ENCODE measurements at regions not wholly inside any gene's neighbourhood (a gene's known extent, or its start where the extent isn't known, plus 50 kb on each side); places are given as distances from the start of the nearest gene placed in this dataset.

GRCh38 chr9:86639287-86639686 lies 285.1 kb upstream of the TUT7 start:
- H3K9me3 ChIP-seq (ENCODE audit: low read length) = no peaks in the 10 kb centered on the region
- H3K4me1 ChIP-seq (ENCODE audit: insufficient read depth, low read length) = peaks cover 6% of the 10 kb centered on the region
- H3K4me3 ChIP-seq (ENCODE audit: low read length) = no peak overlapping the region
- no peaks in the 10 kb centered on the region for H3K36me3 ChIP-seq (ENCODE audit: insufficient read depth, low read length)
- no peaks in the 10 kb centered on the region for H3K27me3 ChIP-seq (ENCODE audit: insufficient read depth, low read length)
- H2AFZ ChIP-seq (ENCODE audit: low read depth, low read length) = no peak overlapping the region

- no peak overlapping the region for H3K4me3 ChIP-seq (ENCODE audit: low read length)
- H3K36me3 ChIP-seq (ENCODE audit: insufficient read depth, low read length) = no peaks in the 10 kb centered on the region
- H3K4me1 ChIP-seq (ENCODE audit: insufficient read depth, low read length) = peaks cover 6% of the 10 kb centered on the region
- no peaks in the 10 kb centered on the region for H3K27me3 ChIP-seq (ENCODE audit: insufficient read depth, low read length)
- no peaks in the 10 kb centered on the region for H3K9me3 ChIP-seq (ENCODE audit: low read length)
- no peak overlapping the region for H2AFZ ChIP-seq (ENCODE audit: low read depth, low read length)
Observed at GRCh38 chr9:86638109-86638508, 283.9 kb upstream of the TUT7 start.

GRCh38 chr9:86637515-86637914 lies 283.3 kb upstream of the TUT7 start:
- no peaks in the 10 kb centered on the region for H3K27me3 ChIP-seq (ENCODE audit: insufficient read depth, low read length)
- no peaks in the 10 kb centered on the region for H3K36me3 ChIP-seq (ENCODE audit: insufficient read depth, low read length)
- no peak overlapping the region for H2AFZ ChIP-seq (ENCODE audit: low read depth, low read length)

GRCh38 chr9:86636519-86636918 lies 282.3 kb upstream of the TUT7 start:
- no peak overlapping the region for H2AFZ ChIP-seq (ENCODE audit: low read depth, low read length)
- peaks cover 6% of the 10 kb centered on the region for H3K4me1 ChIP-seq (ENCODE audit: insufficient read depth, low read length)
- H3K27me3 ChIP-seq (ENCODE audit: insufficient read depth, low read length) = no peaks in the 10 kb centered on the region
- no peaks in the 10 kb centered on the region for H3K36me3 ChIP-seq (ENCODE audit: insufficient read depth, low read length)
- no peak overlapping the region for H3K4me3 ChIP-seq (ENCODE audit: low read length)
- no peaks in the 10 kb centered on the region for H3K9me3 ChIP-seq (ENCODE audit: low read length)

More at GRCh38 chr9:86637515-86637914, 283.3 kb upstream of the TUT7 start:
- peaks cover 6% of the 10 kb centered on the region for H3K4me1 ChIP-seq (ENCODE audit: insufficient read depth, low read length)
- no peaks in the 10 kb centered on the region for H3K9me3 ChIP-seq (ENCODE audit: low read length)
- no peak overlapping the region for H3K4me3 ChIP-seq (ENCODE audit: low read length)

GRCh38 chr9:86636038-86636437 lies 281.8 kb upstream of the TUT7 start:
- peaks cover 6% of the 10 kb centered on the region for H3K4me1 ChIP-seq (ENCODE audit: insufficient read depth, low read length)
- H2AFZ ChIP-seq (ENCODE audit: low read depth, low read length) = no peak overlapping the region
- no peaks in the 10 kb centered on the region for H3K9me3 ChIP-seq (ENCODE audit: low read length)
- H3K4me3 ChIP-seq (ENCODE audit: low read length) = no peak overlapping the region
- H3K27me3 ChIP-seq (ENCODE audit: insufficient read depth, low read length) = no peaks in the 10 kb centered on the region
- no peaks in the 10 kb centered on the region for H3K36me3 ChIP-seq (ENCODE audit: insufficient read depth, low read length)

GRCh38 chr9:86634501-86634900 lies 280.3 kb upstream of the TUT7 start:
- Histone ChIP-seq H3K36me3 (ENCODE audit: insufficient read depth, low read length) (no peaks in the 10 kb centered on the region), H3K4me1 (ENCODE audit: insufficient read depth, low read length) (peaks cover 6% of the 10 kb centered on the region), H3K27me3 (ENCODE audit: insufficient read depth, low read length) (no peaks in the 10 kb centered on the region), H3K4me3 (ENCODE audit: low read length) (no peak overlapping the region), H2AFZ (ENCODE audit: low read depth, low read length) (no peak overlapping the region), H3K9me3 (ENCODE audit: low read length) (no peaks in the 10 kb centered on the region)

- H2AFZ ChIP-seq (ENCODE audit: low read depth, low read length) = no peak overlapping the region
- H3K36me3 ChIP-seq (ENCODE audit: insufficient read depth, low read length) = no peaks in the 10 kb centered on the region
- H3K4me1 ChIP-seq (ENCODE audit: insufficient read depth, low read length) = peaks cover 6% of the 10 kb centered on the region
- no peaks in the 10 kb centered on the region for H3K27me3 ChIP-seq (ENCODE audit: insufficient read depth, low read length)
- H3K9me3 ChIP-seq (ENCODE audit: low read length) = no peaks in the 10 kb centered on the region
- no peak overlapping the region for H3K4me3 ChIP-seq (ENCODE audit: low read length)
Observed at GRCh38 chr9:86633945-86634344, 279.7 kb upstream of the TUT7 start.

- Histone ChIP-seq H3K9me3 (ENCODE audit: low read length) (no peaks in the 10 kb centered on the region), H3K4me3 (ENCODE audit: low read length) (no peak overlapping the region), H3K4me1 (ENCODE audit: insufficient read depth, low read length) (peaks cover under 1% of the 10 kb centered on the region), H3K36me3 (ENCODE audit: insufficient read depth, low read length) (no peaks in the 10 kb centered on the region), H2AFZ (ENCODE audit: low read depth, low read length) (no peak overlapping the region), H3K27me3 (ENCODE audit: insufficient read depth, low read length) (no peaks in the 10 kb centered on the region)
Observed at GRCh38 chr9:86632537-86632936, 278.3 kb upstream of the TUT7 start.

- Histone ChIP-seq H3K27me3 (ENCODE audit: insufficient read depth, low read length) (no peaks in the 10 kb centered on the region), H3K4me1 (ENCODE audit: insufficient read depth, low read length) (no peaks in the 10 kb centered on the region), H3K9me3 (ENCODE audit: low read length) (no peaks in the 10 kb centered on the region), H3K4me3 (ENCODE audit: low read length) (no peak overlapping the region), H3K36me3 (ENCODE audit: insufficient read depth, low read length) (no peaks in the 10 kb centered on the region), H2AFZ (ENCODE audit: low read depth, low read length) (no peak overlapping the region)
Observed at GRCh38 chr9:86629530-86629929, 275.3 kb upstream of the TUT7 start.

- no peak overlapping the region for H2AFZ ChIP-seq (ENCODE audit: low read depth, low read length)
- no peaks in the 10 kb centered on the region for H3K9me3 ChIP-seq (ENCODE audit: low read length)
Observed at GRCh38 chr9:86626802-86627201, 272.6 kb upstream of the TUT7 start.

GRCh38 chr9:86624630-86625029 lies 270.4 kb upstream of the TUT7 start:
- Histone ChIP-seq H3K9me3 (ENCODE audit: low read length) (no peaks in the 10 kb centered on the region), H3K4me1 (ENCODE audit: insufficient read depth, low read length) (no peaks in the 10 kb centered on the region), H2AFZ (ENCODE audit: low read depth, low read length) (no peak overlapping the region), H3K4me3 (ENCODE audit: low read length) (no peak overlapping the region), H3K36me3 (ENCODE audit: insufficient read depth, low read length) (no peaks in the 10 kb centered on the region), H3K27me3 (ENCODE audit: insufficient read depth, low read length) (no peaks in the 10 kb centered on the region)

More at GRCh38 chr9:86626802-86627201, 272.6 kb upstream of the TUT7 start:
- Histone ChIP-seq H3K36me3 (ENCODE audit: insufficient read depth, low read length) (no peaks in the 10 kb centered on the region), H3K4me1 (ENCODE audit: insufficient read depth, low read length) (no peaks in the 10 kb centered on the region), H3K27me3 (ENCODE audit: insufficient read depth, low read length) (no peaks in the 10 kb centered on the region), H3K4me3 (ENCODE audit: low read length) (no peak overlapping the region)

GRCh38 chr9:86614871-86615849 lies 260.9 kb upstream of the TUT7 start:
- H3K4me1 ChIP-seq (ENCODE audit: insufficient read depth, low read length) = peaks cover 2% of the 10 kb centered on the region
- H3K4me3 ChIP-seq (ENCODE audit: low read length) = no peak overlapping the region
- no peak overlapping the region for H2AFZ ChIP-seq (ENCODE audit: low read depth, low read length)
- H3K27me3 ChIP-seq (ENCODE audit: insufficient read depth, low read length) = no peaks in the 10 kb centered on the region
- no peaks in the 10 kb centered on the region for H3K36me3 ChIP-seq (ENCODE audit: insufficient read depth, low read length)
- H3K9me3 ChIP-seq (ENCODE audit: low read length) = no peaks in the 10 kb centered on the region

- H3K27me3 ChIP-seq (ENCODE audit: insufficient read depth, low read length) = no peaks in the 10 kb centered on the region
- H3K4me3 ChIP-seq (ENCODE audit: low read length) = no peak overlapping the region
- peaks cover 2% of the 10 kb centered on the region for H3K4me1 ChIP-seq (ENCODE audit: insufficient read depth, low read length)
- H2AFZ ChIP-seq (ENCODE audit: low read depth, low read length) = no peak overlapping the region
- no peaks in the 10 kb centered on the region for H3K9me3 ChIP-seq (ENCODE audit: low read length)
- no peaks in the 10 kb centered on the region for H3K36me3 ChIP-seq (ENCODE audit: insufficient read depth, low read length)
Observed at GRCh38 chr9:86613943-86614342, 259.7 kb upstream of the TUT7 start.
